Right atrium auricular region (tissue), 2 donors: ENCODE measurements at regions not wholly inside any gene's neighbourhood (a gene's known extent, or its start where the extent isn't known, plus 50 kb on each side); places are given as distances from the start of the nearest gene placed in this dataset.

Source experiments
- DNase-seq: peaks from one replicate; pipeline ENCODE4 v3.0.0-alpha.2; 2019; ENCODE audit warnings: low spot score
- H3K27ac ChIP-seq, 2 donors: fragments of 200-600 bp; sonication (generic); 1 replicate in 1 of 2; 2 replicates in 1 of 2; pipeline ENCODE4 v1.5.1; 2016 to 2019
- H3K27me3 ChIP-seq, 2 donors: fragments of 200-600 bp; sonication (generic); one replicate each; pipeline versions ENCODE4 v1.5.1 to v1.6.0; 2017 to 2019
- H3K36me3 ChIP-seq: fragments of 200-600 bp; sonication (generic); one replicate; pipeline ENCODE4 v1.5.1; 2016
- H3K4me1 ChIP-seq, 2 donors: fragments of 200-600 bp; sonication (generic); one replicate each; pipeline versions ENCODE4 v1.5.1 to v1.6.0; 2017 to 2019
- H3K4me3 ChIP-seq, 2 donors: fragments of 200-600 bp; sonication (generic); 1 replicate in 1 of 2; 2 replicates in 1 of 2; pipeline ENCODE4 v1.5.1; 2017 to 2019; ENCODE audit warnings: mild to moderate bottlenecking in 1 of 2, moderate library complexity in 1 of 2
- H3K9me3 ChIP-seq, 2 donors: fragments of 200-600 bp; sonication (generic); one replicate each; pipeline ENCODE4 v1.5.1; 2019
- CTCF ChIP-seq, 2 donors: fragments of 200-600 bp; sonication (generic); IDR thresholded peaks; one replicate each; pipeline ENCODE4 v1.5.1; 2019; ENCODE audit warnings: antibody characterized with exemption in 2 of 2

DNA sequence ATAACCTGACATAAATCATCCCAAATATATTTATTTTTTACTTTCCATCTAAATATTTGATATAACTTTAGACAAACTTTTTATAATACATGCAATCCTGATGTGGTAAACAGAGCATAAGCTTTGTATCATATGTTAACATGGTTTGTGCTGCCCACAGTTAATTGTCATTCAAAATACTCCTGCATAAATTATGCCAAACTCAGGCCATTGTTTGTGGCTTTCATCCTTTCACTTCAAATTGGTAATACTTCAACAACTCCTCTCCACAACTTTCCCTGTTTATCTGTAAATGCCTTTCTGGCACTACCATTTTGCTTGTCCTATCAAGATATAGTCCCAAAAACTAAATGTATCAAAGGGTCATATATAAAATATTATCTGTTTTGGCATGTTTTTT lies 586.7 kb downstream of the HINT1 start:
- DNase-seq: no peak
- Histone ChIP-seq H3K27ac (no peak overlapping the region), H3K4me3 (no peak overlapping the region), H3K27me3 (no peaks in the 10 kb centered on the region), H3K4me1 (no peaks in the 10 kb centered on the region), H3K36me3 (no peaks in the 10 kb centered on the region), H3K9me3 (no peaks in the 10 kb centered on the region)
- no peak for TF ChIP-seq CTCF (IDR thresholded peaks at IDR 0.05)

- Histone ChIP-seq H3K9me3 (no peaks in the 10 kb centered on the region), H3K36me3 (no peaks in the 10 kb centered on the region), H3K27ac (no peak overlapping the region), H3K4me3 (no peak overlapping the region), H3K27me3 (no peaks in the 10 kb centered on the region), H3K4me1 (no peaks in the 10 kb centered on the region)
- TF ChIP-seq CTCF (IDR thresholded peaks at IDR 0.05): no peak
- DNase-seq: no peak
Measured at GRCh38 chr5:130571076-130571475, 594.0 kb downstream of the HINT1 start.

DNA sequence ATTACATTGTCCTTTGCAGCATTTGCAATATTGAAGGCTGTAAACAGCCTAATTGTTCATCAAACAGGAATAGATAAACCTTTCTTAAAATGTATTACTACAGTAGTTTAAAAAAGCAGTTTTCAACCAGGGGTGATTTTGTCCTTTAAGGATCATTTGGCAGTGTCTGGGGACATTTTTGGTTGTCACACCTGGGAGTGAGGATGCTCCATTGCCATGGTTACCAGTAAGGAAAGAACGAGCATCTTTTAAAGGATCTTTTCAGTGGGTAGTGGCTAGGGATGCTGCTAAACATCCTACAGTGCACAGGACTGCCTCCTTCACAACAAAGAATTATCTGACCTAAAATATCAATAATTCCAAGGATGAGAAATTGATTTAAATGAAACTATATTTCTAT lies 596.3 kb downstream of the HINT1 start:
- H3K9me3 ChIP-seq: no peaks in the 10 kb centered on the region
- H3K36me3 ChIP-seq: no peaks in the 10 kb centered on the region
- H3K4me3 ChIP-seq: no peak overlapping the region
- TF ChIP-seq CTCF (IDR thresholded peaks at IDR 0.05): no peak
- no peaks in the 10 kb centered on the region for H3K4me1 ChIP-seq
- DNase-seq: no peak
- H3K27ac ChIP-seq: no peak overlapping the region
- H3K27me3 ChIP-seq: no peaks in the 10 kb centered on the region

GRCh38 chr5:130555429-130555828 lies 609.6 kb downstream of the HINT1 start:
- Histone ChIP-seq H3K27me3 (no peaks in the 10 kb centered on the region), H3K4me3 (no peak overlapping the region), H3K4me1 (no peaks in the 10 kb centered on the region), H3K9me3 (peaks cover 0 to 15% of the 10 kb centered on the region in 2 donors), H3K27ac (no peak overlapping the region), H3K36me3 (no peaks in the 10 kb centered on the region)
- DNase-seq: no peak
- TF ChIP-seq CTCF (IDR thresholded peaks at IDR 0.05): no peak

GRCh38 chr5:130550562-130550928 lies 614.5 kb downstream of the HINT1 start:
- Histone ChIP-seq H3K27ac (no peak overlapping the region), H3K4me1 (no peaks in the 10 kb centered on the region), H3K9me3 (peaks cover 0 to 5% of the 10 kb centered on the region in 2 donors), H3K36me3 (no peaks in the 10 kb centered on the region), H3K4me3 (no peak overlapping the region), H3K27me3 (no peaks in the 10 kb centered on the region)
- DNase-seq: no peak
- no peak for TF ChIP-seq CTCF (IDR thresholded peaks at IDR 0.05)

DNA sequence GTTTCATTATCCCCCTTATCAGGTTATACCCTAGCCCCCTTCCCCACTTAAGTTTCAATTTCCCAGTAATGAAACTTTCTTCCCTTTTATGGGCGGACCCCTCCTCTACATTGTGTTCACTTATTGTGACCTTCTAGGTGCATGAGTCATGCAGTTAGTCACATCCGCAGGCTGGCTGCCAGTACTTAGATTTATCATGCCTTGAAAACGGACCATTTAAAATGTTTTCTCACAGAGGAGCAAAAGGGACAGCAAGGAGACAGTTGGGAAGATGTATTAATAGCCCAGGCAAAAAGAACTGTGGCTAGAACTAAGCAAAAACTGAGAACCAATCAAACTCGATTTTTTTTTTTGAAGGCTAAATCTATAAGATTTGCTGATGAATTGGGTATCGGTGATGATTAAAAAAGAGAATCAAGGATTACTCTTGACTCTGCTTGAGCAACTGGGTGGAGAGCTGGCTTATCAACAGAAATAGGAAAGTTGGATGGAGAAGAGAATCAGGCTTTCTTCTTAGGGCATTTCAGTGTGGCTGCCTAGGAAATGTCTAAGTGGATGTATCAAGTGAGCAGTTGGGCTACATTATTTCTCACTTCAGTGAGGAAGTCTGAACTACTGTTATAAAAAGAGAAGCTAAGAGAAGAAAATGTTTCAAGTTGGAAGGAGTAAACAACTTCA lies 615.0 kb downstream of the HINT1 start:
- Histone ChIP-seq H3K4me3 (no peak overlapping the region), H3K4me1 (no peaks in the 10 kb centered on the region), H3K27ac (no peak overlapping the region), H3K9me3 (peaks cover 0 to 10% of the 10 kb centered on the region in 2 donors), H3K27me3 (no peaks in the 10 kb centered on the region), H3K36me3 (no peaks in the 10 kb centered on the region)
- no peak for TF ChIP-seq CTCF (IDR thresholded peaks at IDR 0.05)
- no peak for DNase-seq
